ENCODE measurements at regions not wholly inside any gene's neighbourhood (a gene's known extent, or its start where the extent isn't known, plus 50 kb on each side); places are given as distances from the start of the nearest gene placed in this dataset.

DNA sequence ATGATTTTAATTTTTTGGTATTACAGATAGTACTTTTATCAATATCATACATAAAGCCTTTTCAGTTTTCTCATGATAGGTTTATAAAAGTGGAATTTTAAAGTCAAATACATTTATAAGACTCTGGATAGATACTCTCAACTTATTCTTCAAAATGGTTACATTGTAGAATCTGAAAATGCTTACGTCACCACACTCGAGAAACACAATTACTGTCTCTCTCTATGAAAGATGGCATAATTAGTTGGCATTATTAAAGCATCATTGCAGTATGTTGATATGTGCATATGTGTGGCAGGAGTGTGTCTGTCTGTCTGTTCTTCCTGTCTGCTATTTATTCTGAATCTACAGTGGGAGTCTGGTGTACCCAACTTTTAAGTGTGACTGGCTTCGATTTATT lies 397.1 kb downstream of the SNAPC1 start:
- ATAC-seq, result no peak
- no peak overlapping the region for H3K4me3 ChIP-seq (replicated peaks in 1 of 3; ENCODE audit: insufficient read depth in 1 of 3, low read depth in 2 of 3, low read length in 3 of 3)
- no peak overlapping the region for H3K9ac ChIP-seq (ENCODE audit: insufficient read depth, low read depth, low read length)
- no TSS peak for BruUV-seq (replicated peaks)
- DNase-seq (ENCODE audit: low spot score), result no peak
- H3K4me1 ChIP-seq (ENCODE audit: insufficient read depth, low read length), result no peaks in the 10 kb centered on the region
- peaks cover 0 to 5% of the 10 kb centered on the region in 2 experiments; a peak in 1 of 5 replicates for H3K27me3 ChIP-seq (ENCODE audit: control insufficient read depth in 1 of 2, insufficient read depth in 2 of 2, low read length in 2 of 2)
- H3K79me2 ChIP-seq (ENCODE audit: insufficient read depth, low read length), result no peaks in the 10 kb centered on the region
- in situ Hi-C loops (cut with HindIII; ENCODE audit: extremely low pct_ligation_motif_present, low pct_unique_long_range_greater_than_20kb) (no loop called here), intact Hi-C loops (cut with micrococcal nuclease; ENCODE audit: unreplicated experiment) (no loop called here)
- no peaks in the 10 kb centered on the region for H4K20me1 ChIP-seq (ENCODE audit: insufficient read depth, low read length)
- no peak overlapping the region for H3K27ac ChIP-seq (ENCODE audit: extremely low read length, insufficient read depth, low read length)
- no peaks in the 10 kb centered on the region for H3K9me3 ChIP-seq (ENCODE audit: low read length)
- H2AFZ ChIP-seq (ENCODE audit: low read length), result no peak overlapping the region
- H3K4me2 ChIP-seq (ENCODE audit: low read depth, low read length), result no peak overlapping the region
- no peaks in the 10 kb centered on the region for H3K36me3 ChIP-seq (replicated peaks in 1 of 2; ENCODE audit: control insufficient read depth in 1 of 2, insufficient read depth in 2 of 2, low read length in 2 of 2)
- POLR2A ChIA-PET, result no interaction called here
- TF ChIP-seq, protein P1, sequence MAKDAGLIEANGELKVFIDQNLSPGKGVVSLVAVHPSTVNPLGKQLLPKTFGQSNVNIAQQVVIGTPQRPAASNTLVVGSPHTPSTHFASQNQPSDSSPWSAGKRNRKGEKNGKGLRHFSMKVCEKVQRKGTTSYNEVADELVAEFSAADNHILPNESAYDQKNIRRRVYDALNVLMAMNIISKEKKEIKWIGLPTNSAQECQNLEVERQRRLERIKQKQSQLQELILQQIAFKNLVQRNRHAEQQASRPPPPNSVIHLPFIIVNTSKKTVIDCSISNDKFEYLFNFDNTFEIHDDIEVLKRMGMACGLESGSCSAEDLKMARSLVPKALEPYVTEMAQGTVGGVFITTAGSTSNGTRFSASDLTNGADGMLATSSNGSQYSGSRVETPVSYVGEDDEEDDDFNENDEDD (CRISPR knock-in tag; IDR thresholded peaks at IDR 0.05; ENCODE audit: borderline replicate concordance), result no peak
- TF ChIP-seq MAFK (conservative IDR thresholded peaks at IDR 0.05 in 1 of 2, IDR thresholded peaks at IDR 0.05 in 1 of 2; ENCODE audit: low read length in 2 of 2) (peak in 1 of 2 experiments; percentile 28; a peak in 1 of 4 replicates), HOXA3 (CRISPR knock-in tag; IDR thresholded peaks at IDR 0.05) (no peak), RBFOX2 (IDR thresholded peaks at IDR 0.05; ENCODE audit: low read depth, low read length) (no peak), CREB1 (IDR thresholded peaks at IDR 0.05) (peak; percentile 80), CREB1 (CRISPR knock-in tag; IDR thresholded peaks at IDR 0.05) (no peak), REPIN1 (CRISPR knock-in tag; IDR thresholded peaks at IDR 0.05; ENCODE audit: borderline replicate concordance, low read depth) (no peak), ATF7 (IDR thresholded peaks at IDR 0.05) (peak; percentile 63; the same call in 1 of the 2 replicates), ATF7 (CRISPR knock-in tag; IDR thresholded peaks at IDR 0.05) (no peak), CEBPB (IDR thresholded peaks at IDR 0.05; ENCODE audit: borderline replicate concordance, low read depth, low read length) (no peak), ZNF616 (CRISPR knock-in tag; IDR thresholded peaks at IDR 0.05; ENCODE audit: low read depth) (no peak), NFRKB (IDR thresholded peaks at IDR 0.05) (no peak), SMAD1 (CRISPR knock-in tag; IDR thresholded peaks at IDR 0.05; ENCODE audit: borderline replicate concordance, low read depth) (no peak), BCL6 (CRISPR knock-in tag; IDR thresholded peaks at IDR 0.05) (no peak)
- TF ChIP-seq, protein P2, sequence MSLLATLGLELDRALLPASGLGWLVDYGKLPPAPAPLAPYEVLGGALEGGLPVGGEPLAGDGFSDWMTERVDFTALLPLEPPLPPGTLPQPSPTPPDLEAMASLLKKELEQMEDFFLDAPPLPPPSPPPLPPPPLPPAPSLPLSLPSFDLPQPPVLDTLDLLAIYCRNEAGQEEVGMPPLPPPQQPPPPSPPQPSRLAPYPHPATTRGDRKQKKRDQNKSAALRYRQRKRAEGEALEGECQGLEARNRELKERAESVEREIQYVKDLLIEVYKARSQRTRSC (CRISPR knock-in tag; IDR thresholded peaks at IDR 0.05; ENCODE audit: low read depth), result no peak
- TF ChIP-seq, protein P3, sequence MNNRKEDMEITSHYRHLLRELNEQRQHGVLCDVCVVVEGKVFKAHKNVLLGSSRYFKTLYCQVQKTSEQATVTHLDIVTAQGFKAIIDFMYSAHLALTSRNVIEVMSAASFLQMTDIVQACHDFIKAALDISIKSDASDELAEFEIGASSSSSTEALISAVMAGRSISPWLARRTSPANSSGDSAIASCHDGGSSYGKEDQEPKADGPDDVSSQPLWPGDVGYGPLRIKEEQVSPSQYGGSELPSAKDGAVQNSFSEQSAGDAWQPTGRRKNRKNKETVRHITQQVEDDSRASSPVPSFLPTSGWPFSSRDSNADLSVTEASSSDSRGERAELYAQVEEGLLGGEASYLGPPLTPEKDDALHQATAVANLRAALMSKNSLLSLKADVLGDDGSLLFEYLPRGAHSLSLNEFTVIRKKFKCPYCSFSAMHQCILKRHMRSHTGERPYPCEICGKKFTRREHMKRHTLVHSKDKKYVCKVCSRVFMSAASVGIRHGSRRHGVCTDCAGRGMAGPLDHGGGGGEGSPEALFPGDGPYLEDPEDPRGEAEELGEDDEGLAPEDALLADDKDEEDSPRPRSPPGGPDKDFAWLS (CRISPR knock-in tag; IDR thresholded peaks at IDR 0.05; ENCODE audit: borderline replicate concordance), result no peak
- CTCF ChIA-PET (ENCODE audit: low intra/inter-chr PET ratio, low total read pairs), result no interaction called here
- 7% methylated on average over 3 of the region's 3 CpGs for WGBS (ENCODE audit: low lambda C conversion rate)
- FAIRE-seq, result no peak

Data from HepG2 (cell line).